Pancreas (tissue), 10 donors: ENCODE measurements at regions not wholly inside any gene's neighbourhood (a gene's known extent, or its start where the extent isn't known, plus 50 kb on each side); places are given as distances from the start of the nearest gene placed in this dataset.
A peak's percentile ranks its signal among the peaks of the same experiment; 100 is the strongest.

Source experiments
- ATAC-seq, 4 donors: fragments of 200-7000 bp; cut with Tn5 transposase; one replicate each; pipeline versions ENCODE4 v1.8.0 to v1.9.1; 2020; ENCODE audit warnings: mild to moderate bottlenecking in 4 of 4, moderate library complexity in 4 of 4
- DNase-seq, 6 donors: peaks; one replicate each; pipeline ENCODE4 v3.0.0-alpha.2; 2020
- FAIRE-seq: peaks from 2 replicates; lab custom pipeline; 2012; peaks lifted over from hg19 to GRCh38; lab: Jason Lieb, UNC
- H3K27ac ChIP-seq, 4 donors: fragments of 200-600 bp; sonication (generic); 1 replicate in 3 of 4; 2 replicates in 1 of 4; pipeline versions ENCODE4 v1.5.0 to v1.8.0; 2020
- H3K27me3 ChIP-seq, 4 donors: fragments of 200-600 bp; one replicate each; pipeline ENCODE4 v1.8.0; 2021
- H3K36me3 ChIP-seq, 3 donors: fragments of 200-600 bp; sonication (generic) in 1 of 3; one replicate each; pipeline versions ENCODE4 v1.5.0 to v1.8.0; 2020 to 2021
- H3K4me1 ChIP-seq, 3 donors: fragments of 200-600 bp; one replicate each; pipeline ENCODE4 v1.8.0; 2021
- H3K4me3 ChIP-seq, 4 donors: fragments of 200-600 bp; sonication (generic) in 2 of 4; one replicate each; pipeline versions ENCODE4 v1.5.0 to v1.8.0; 2020 to 2021
- H3K9me3 ChIP-seq, 4 donors: fragments of 200-600 bp; one replicate each; pipeline ENCODE4 v1.8.0; 2021
- WGBS, 2 donors: extraction: QIAGEN DNeasy Blood & Tissue Kit; methylation state at CpG; one replicate each; pipeline ENCODE4 v1.1.7; 2013; 5-methylcytosine and 5-hydroxymethylcytosine counted together
- intact Hi-C, 3 donors: fragments of 100-400 bp; cut with DNase I; formaldehyde crosslinking; loops; one replicate each; pipeline versions ENCODE4 v1.11.1 to v1.14.2; 2022
- TF ChIP-seq, protein P1 (sequence below), 4 donors: fragments of 200-600 bp; sonication (generic) in 3 of 4; IDR thresholded peaks; one replicate each; pipeline versions ENCODE4 v1.5.0 to v1.8.0; 2021; ENCODE audit warnings: antibody characterized with exemption in 4 of 4
- donor health status: healthy with polysubstance abuse.
- donor health status: DM: no; HTN: no; CAD: no; lungs with moderate emphysema.
- donor health status: DM: no; HTN: no; CAD: no.
- donor health status: control.
- donor health status: control.
- donor health status: Bipolar disorder and iron deficiency.
- donor health status: DM: yes; HTN: yes; CAD: no.
- donor health status: DM: no; HTN: no; CAD: no.
- donor health status: DM: no; HTN: no; CAD: no.
- donor health status: DM: yes; HTN: yes; CAD: no.

DNA sequence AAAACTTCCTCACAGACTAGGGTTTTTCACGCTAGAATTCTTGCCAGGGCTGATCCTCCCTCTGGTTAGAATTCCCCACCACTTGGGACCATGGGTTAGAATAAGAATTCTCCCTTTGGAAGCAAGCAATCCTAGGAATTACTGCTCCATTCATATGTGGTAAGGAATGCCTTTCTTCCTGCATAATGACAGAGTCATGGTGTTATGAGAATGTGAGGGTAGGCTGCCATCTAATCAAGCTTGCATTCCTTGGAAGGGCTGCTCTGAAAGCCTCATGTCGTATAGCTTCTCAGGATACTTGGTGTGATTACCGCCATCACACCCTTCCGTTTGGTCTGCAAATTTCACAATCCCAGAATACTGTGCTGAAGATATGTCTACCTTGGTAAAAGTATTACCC lies 1282.4 kb upstream of the PIK3C3 start:
- FAIRE-seq (no peak), ATAC-seq (no peak), DNase-seq (no peak)
- TF ChIP-seq, protein P1, sequence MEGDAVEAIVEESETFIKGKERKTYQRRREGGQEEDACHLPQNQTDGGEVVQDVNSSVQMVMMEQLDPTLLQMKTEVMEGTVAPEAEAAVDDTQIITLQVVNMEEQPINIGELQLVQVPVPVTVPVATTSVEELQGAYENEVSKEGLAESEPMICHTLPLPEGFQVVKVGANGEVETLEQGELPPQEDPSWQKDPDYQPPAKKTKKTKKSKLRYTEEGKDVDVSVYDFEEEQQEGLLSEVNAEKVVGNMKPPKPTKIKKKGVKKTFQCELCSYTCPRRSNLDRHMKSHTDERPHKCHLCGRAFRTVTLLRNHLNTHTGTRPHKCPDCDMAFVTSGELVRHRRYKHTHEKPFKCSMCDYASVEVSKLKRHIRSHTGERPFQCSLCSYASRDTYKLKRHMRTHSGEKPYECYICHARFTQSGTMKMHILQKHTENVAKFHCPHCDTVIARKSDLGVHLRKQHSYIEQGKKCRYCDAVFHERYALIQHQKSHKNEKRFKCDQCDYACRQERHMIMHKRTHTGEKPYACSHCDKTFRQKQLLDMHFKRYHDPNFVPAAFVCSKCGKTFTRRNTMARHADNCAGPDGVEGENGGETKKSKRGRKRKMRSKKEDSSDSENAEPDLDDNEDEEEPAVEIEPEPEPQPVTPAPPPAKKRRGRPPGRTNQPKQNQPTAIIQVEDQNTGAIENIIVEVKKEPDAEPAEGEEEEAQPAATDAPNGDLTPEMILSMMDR (IDR thresholded peaks at IDR 0.05), result no peak
- Histone ChIP-seq H3K27me3 (no peaks in the 10 kb centered on the region), H3K36me3 (no peaks in the 10 kb centered on the region), H3K4me3 (no peak overlapping the region), H3K9me3 (no peaks in the 10 kb centered on the region), H3K27ac (no peak overlapping the region), H3K4me1 (no peaks in the 10 kb centered on the region)
- intact Hi-C loops, result no loop called here
- WGBS, 2 donors, result 59 to 81% methylated on average over 4 of the region's 4 CpGs

DNA sequence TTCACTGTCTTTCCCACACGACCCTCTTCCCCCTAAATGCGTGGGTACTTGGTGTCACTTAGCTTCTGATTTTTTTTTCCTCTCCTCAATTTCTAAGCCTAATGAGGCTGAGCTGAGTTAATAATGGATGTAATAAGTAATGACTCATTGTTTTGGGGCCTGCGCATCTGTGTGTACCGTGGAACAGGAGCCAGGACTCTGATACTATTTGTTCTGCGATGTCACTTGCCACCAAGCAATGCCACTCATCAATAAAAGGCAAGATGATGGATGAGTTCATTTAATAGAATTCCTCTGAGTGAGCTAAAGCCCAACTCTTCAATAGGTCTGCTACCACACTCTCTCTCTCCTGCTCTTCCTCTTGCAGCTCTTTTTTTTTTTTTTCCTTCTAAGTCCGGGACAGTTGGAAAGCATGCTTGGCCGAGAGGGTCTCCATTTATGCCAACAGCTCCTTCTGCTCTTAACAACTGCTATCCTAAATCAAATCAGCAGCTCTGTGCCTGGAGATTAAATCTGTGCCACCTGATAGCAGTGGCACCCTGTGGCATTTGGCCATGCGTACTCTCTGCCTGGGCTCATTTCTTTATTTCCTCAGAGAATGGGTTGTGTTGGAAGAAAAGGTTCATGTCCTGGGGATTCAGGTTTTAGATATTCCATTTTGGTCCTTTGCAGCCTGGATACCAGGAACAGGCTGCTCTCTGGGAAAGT lies 1284.2 kb upstream of the PIK3C3 start:
- 37 to 38% methylated on average over 8 of the region's 8 CpGs for WGBS, 2 donors
- H3K4me3 ChIP-seq, result no peak overlapping the region
- intact Hi-C loops, result no loop called here
- H3K36me3 ChIP-seq, result no peaks in the 10 kb centered on the region
- no peaks in the 10 kb centered on the region for H3K9me3 ChIP-seq
- TF ChIP-seq, protein P1 (IDR thresholded peaks at IDR 0.05), result no peak
- H3K27ac ChIP-seq, result no peak overlapping the region
- H3K27me3 ChIP-seq, result no peaks in the 10 kb centered on the region
- no peak for FAIRE-seq
- no peak for DNase-seq
- no peaks in the 10 kb centered on the region for H3K4me1 ChIP-seq
- no peak for ATAC-seq

- Histone ChIP-seq H3K27ac (no peak overlapping the region), H3K4me3 (no peak overlapping the region), H3K27me3 (no peaks in the 10 kb centered on the region), H3K9me3 (no peaks in the 10 kb centered on the region), H3K36me3 (no peaks in the 10 kb centered on the region), H3K4me1 (no peaks in the 10 kb centered on the region)
- intact Hi-C loops, result no loop called here
- WGBS, 2 donors, result 68 to 76% methylated on average over 16 of the region's 16 CpGs
- TF ChIP-seq, protein P1 (IDR thresholded peaks at IDR 0.05), result no peak
- ATAC-seq (no peak), DNase-seq (peak in 2 of 6 donors; percentile 14 to 32), FAIRE-seq (no peak)
Observed at GRCh38 chr18:40662898-40663437, 1292.1 kb upstream of the PIK3C3 start.

- no peak for FAIRE-seq
- 59 to 67% methylated on average over 1 of the region's 1 CpG for WGBS, 2 donors
- no peak for ATAC-seq
Observed at GRCh38 chr18:40653682-40654081, 1301.4 kb upstream of the PIK3C3 start.

More at GRCh38 chr18:40653682-40654081, 1301.4 kb upstream of the PIK3C3 start:
- H3K27ac ChIP-seq, result no peak overlapping the region
- intact Hi-C loops, result no loop called here
- no peaks in the 10 kb centered on the region for H3K36me3 ChIP-seq
- DNase-seq, result no peak
- H3K4me1 ChIP-seq, result no peaks in the 10 kb centered on the region
- no peak overlapping the region for H3K4me3 ChIP-seq
- H3K9me3 ChIP-seq, result no peaks in the 10 kb centered on the region
- H3K27me3 ChIP-seq, result no peaks in the 10 kb centered on the region
- TF ChIP-seq, protein P1 (IDR thresholded peaks at IDR 0.05), result no peak
